ENCODE measurements at regions not wholly inside any gene's neighbourhood (a gene's known extent, or its start where the extent isn't known, plus 50 kb on each side); places are given as distances from the start of the nearest gene placed in this dataset.

- Histone ChIP-seq H3K4me1 (ENCODE audit: control insufficient read depth in 2 of 3, insufficient read depth in 2 of 3, low read depth in 1 of 3, low read length in 3 of 3) (peaks cover 4 to 16% (median 7%) of the 10 kb centered on the region in 3 donors), H3K4me3 (ENCODE audit: low read length in 3 of 3) (no peak overlapping the region), H3K27me3 (ENCODE audit: control insufficient read depth, insufficient read depth, low read length) (no peaks in the 10 kb centered on the region), H3K9me3 (ENCODE audit: control insufficient read depth in 2 of 3, insufficient read depth in 1 of 3, low read length in 3 of 3) (no peaks in the 10 kb centered on the region), H3K27ac (ENCODE audit: low read depth in 2 of 2, low read length in 2 of 2) (no peak overlapping the region), H3K36me3 (ENCODE audit: control insufficient read depth in 2 of 3, insufficient read depth in 3 of 3, low read length in 3 of 3) (no peaks in the 10 kb centered on the region), H3K9ac (ENCODE audit: low read length in 3 of 3) (no peak overlapping the region)
- FAIRE-seq = no peak
- intact Hi-C loops (cut with DNase I) = no loop called here
- no peak for DNase-seq
- TF ChIP-seq CTCF (IDR thresholded peaks at IDR 0.05; ENCODE audit: borderline replicate concordance, extremely low read depth, insufficient read depth) = no peak
Measured at GRCh38 chr3:194251461-194251860, 99.7 kb downstream of the CPN2 start.

- Histone ChIP-seq H3K36me3 (ENCODE audit: control insufficient read depth in 2 of 3, insufficient read depth in 3 of 3, low read length in 3 of 3) (no peaks in the 10 kb centered on the region), H3K9me3 (ENCODE audit: control insufficient read depth in 2 of 3, insufficient read depth in 1 of 3, low read length in 3 of 3) (no peaks in the 10 kb centered on the region), H3K4me1 (ENCODE audit: control insufficient read depth in 2 of 3, insufficient read depth in 2 of 3, low read depth in 1 of 3, low read length in 3 of 3) (peaks cover 4 to 16% (median 7%) of the 10 kb centered on the region in 3 donors), H3K27me3 (ENCODE audit: control insufficient read depth, insufficient read depth, low read length) (no peaks in the 10 kb centered on the region), H3K4me3 (ENCODE audit: low read length in 3 of 3) (no peak overlapping the region), H3K9ac (ENCODE audit: low read length in 3 of 3) (no peak overlapping the region), H3K27ac (ENCODE audit: low read depth in 2 of 2, low read length in 2 of 2) (no peak overlapping the region)
- no peak for FAIRE-seq
- DNase-seq = no peak
- intact Hi-C loops (cut with DNase I) = no loop called here
- no peak for TF ChIP-seq CTCF (IDR thresholded peaks at IDR 0.05; ENCODE audit: borderline replicate concordance, extremely low read depth, insufficient read depth)
Measured at GRCh38 chr3:194251891-194252560, 99.1 kb downstream of the CPN2 start.

- Histone ChIP-seq H3K4me3 (ENCODE audit: low read length in 3 of 3) (no peak overlapping the region), H3K27me3 (ENCODE audit: control insufficient read depth, insufficient read depth, low read length) (no peaks in the 10 kb centered on the region), H3K36me3 (ENCODE audit: control insufficient read depth in 2 of 3, insufficient read depth in 3 of 3, low read length in 3 of 3) (no peaks in the 10 kb centered on the region), H3K27ac (ENCODE audit: low read depth in 2 of 2, low read length in 2 of 2) (no peak overlapping the region), H3K9me3 (ENCODE audit: control insufficient read depth in 2 of 3, insufficient read depth in 1 of 3, low read length in 3 of 3) (no peaks in the 10 kb centered on the region), H3K4me1 (ENCODE audit: control insufficient read depth in 2 of 3, insufficient read depth in 2 of 3, low read depth in 1 of 3, low read length in 3 of 3) (peaks cover 4 to 16% (median 7%) of the 10 kb centered on the region in 3 donors), H3K9ac (ENCODE audit: low read length in 3 of 3) (no peak overlapping the region)
- intact Hi-C loops (cut with DNase I) = no loop called here
- DNase-seq = no peak
- no peak for FAIRE-seq
- no peak for TF ChIP-seq CTCF (IDR thresholded peaks at IDR 0.05; ENCODE audit: borderline replicate concordance, extremely low read depth, insufficient read depth)
Measured at GRCh38 chr3:194253270-194253669, 97.9 kb downstream of the CPN2 start.

GRCh38 chr3:194254040-194254439, 97.1 kb downstream of the CPN2 start:
- intact Hi-C loops (cut with DNase I) = no loop called here
- no peaks in the 10 kb centered on the region for H3K27me3 ChIP-seq (ENCODE audit: control insufficient read depth, insufficient read depth, low read length)
- no peak for FAIRE-seq

More at GRCh38 chr3:194254040-194254439, 97.1 kb downstream of the CPN2 start:
- DNase-seq = no peak
- H3K36me3 ChIP-seq (ENCODE audit: control insufficient read depth in 2 of 3, insufficient read depth in 3 of 3, low read length in 3 of 3) = no peaks in the 10 kb centered on the region
- peaks cover 2 to 16% (median 7%) of the 10 kb centered on the region in 3 donors for H3K4me1 ChIP-seq (ENCODE audit: control insufficient read depth in 2 of 3, insufficient read depth in 2 of 3, low read depth in 1 of 3, low read length in 3 of 3)
- H3K9ac ChIP-seq (ENCODE audit: low read length in 3 of 3) = no peak overlapping the region
- no peak overlapping the region for H3K27ac ChIP-seq (ENCODE audit: low read depth in 2 of 2, low read length in 2 of 2)
- no peak for TF ChIP-seq CTCF (IDR thresholded peaks at IDR 0.05; ENCODE audit: borderline replicate concordance, extremely low read depth, insufficient read depth)
- no peak overlapping the region for H3K4me3 ChIP-seq (ENCODE audit: low read length in 3 of 3)
- H3K9me3 ChIP-seq (ENCODE audit: control insufficient read depth in 2 of 3, insufficient read depth in 1 of 3, low read length in 3 of 3) = no peaks in the 10 kb centered on the region

Measured in kidney (tissue), 13 donors.